ENCODE measurements at regions not wholly inside any gene's neighbourhood (a gene's known extent, or its start where the extent isn't known, plus 50 kb on each side); places are given as distances from the start of the nearest gene placed in this dataset.

DNA sequence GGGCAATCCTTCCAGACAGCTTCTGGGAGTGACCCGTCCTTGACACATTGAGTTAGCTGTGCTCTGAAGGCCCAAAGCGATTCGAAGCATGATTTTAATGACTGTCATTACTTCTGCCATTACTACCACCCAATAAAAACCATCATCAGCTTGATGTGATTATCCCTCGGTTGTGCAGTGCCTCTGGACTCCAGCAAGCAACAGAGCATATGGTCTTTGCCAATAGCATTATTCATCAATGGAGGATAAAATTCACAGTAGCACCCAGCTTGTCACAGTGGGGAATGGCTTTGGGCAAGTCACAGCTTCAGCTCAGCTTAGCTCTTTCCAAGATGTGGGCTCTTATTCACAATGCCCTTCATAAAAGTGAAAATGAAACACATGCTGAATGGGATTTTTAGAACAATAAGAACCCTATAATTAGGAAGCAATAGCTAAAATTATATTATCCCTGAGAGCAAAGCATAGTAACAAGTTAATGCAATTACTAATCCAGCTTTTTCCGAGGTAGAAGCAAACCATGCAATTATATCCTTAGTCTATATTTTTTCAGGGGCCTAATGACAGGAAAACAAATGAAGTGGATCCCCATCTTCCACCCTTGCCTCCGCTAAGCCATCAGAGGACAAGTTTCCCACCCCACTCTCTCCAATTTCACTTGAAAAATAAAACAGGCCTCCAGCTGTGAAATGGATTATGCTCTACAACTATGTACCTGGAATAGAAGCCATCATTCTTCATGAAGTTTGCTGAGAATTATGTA lies 163.0 kb upstream of the EEA1 start:
- TF ChIP-seq, protein P1, sequence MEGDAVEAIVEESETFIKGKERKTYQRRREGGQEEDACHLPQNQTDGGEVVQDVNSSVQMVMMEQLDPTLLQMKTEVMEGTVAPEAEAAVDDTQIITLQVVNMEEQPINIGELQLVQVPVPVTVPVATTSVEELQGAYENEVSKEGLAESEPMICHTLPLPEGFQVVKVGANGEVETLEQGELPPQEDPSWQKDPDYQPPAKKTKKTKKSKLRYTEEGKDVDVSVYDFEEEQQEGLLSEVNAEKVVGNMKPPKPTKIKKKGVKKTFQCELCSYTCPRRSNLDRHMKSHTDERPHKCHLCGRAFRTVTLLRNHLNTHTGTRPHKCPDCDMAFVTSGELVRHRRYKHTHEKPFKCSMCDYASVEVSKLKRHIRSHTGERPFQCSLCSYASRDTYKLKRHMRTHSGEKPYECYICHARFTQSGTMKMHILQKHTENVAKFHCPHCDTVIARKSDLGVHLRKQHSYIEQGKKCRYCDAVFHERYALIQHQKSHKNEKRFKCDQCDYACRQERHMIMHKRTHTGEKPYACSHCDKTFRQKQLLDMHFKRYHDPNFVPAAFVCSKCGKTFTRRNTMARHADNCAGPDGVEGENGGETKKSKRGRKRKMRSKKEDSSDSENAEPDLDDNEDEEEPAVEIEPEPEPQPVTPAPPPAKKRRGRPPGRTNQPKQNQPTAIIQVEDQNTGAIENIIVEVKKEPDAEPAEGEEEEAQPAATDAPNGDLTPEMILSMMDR (conservative IDR thresholded peaks at IDR 0.05 in 1 of 2, IDR thresholded peaks at IDR 0.05 in 1 of 2; ENCODE audit: low read depth in 1 of 2, low read length in 2 of 2) = no peak
- no peak for TF ChIP-seq EZH2 (IDR thresholded peaks at IDR 0.05; ENCODE audit: low read length, missing control alignments)
